ENCODE measurements at regions not wholly inside any gene's neighbourhood (a gene's known extent, or its start where the extent isn't known, plus 50 kb on each side); places are given as distances from the start of the nearest gene placed in this dataset.

DNA sequence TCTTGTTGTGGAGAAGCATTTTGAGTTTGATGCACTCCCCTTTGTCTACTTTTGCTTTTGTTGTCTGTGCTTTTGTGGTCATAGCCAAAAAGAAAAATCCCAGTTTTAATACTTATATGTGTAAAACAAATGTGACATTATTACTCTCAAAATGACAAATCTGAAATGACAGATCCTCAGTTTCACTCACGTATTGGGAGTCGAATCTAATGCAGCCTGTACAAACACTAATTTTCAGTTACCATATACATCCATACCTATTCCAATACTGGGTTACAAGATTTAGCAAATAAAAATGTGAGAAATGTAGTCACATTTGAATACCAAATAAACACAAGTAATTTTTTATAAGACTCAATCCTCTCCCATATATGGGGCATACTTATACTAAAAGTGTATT is 148.2 kb upstream of the ZNF516 start:
- TF ChIP-seq, protein P1, sequence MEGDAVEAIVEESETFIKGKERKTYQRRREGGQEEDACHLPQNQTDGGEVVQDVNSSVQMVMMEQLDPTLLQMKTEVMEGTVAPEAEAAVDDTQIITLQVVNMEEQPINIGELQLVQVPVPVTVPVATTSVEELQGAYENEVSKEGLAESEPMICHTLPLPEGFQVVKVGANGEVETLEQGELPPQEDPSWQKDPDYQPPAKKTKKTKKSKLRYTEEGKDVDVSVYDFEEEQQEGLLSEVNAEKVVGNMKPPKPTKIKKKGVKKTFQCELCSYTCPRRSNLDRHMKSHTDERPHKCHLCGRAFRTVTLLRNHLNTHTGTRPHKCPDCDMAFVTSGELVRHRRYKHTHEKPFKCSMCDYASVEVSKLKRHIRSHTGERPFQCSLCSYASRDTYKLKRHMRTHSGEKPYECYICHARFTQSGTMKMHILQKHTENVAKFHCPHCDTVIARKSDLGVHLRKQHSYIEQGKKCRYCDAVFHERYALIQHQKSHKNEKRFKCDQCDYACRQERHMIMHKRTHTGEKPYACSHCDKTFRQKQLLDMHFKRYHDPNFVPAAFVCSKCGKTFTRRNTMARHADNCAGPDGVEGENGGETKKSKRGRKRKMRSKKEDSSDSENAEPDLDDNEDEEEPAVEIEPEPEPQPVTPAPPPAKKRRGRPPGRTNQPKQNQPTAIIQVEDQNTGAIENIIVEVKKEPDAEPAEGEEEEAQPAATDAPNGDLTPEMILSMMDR (IDR thresholded peaks at IDR 0.05; ENCODE audit: extremely low read depth in 1 of 2, insufficient read depth in 1 of 2, low read depth in 1 of 2, low read length in 2 of 2), result no peak
- no peak for TF ChIP-seq POLR2A (IDR thresholded peaks at IDR 0.05; ENCODE audit: low read depth, low read length)
- no peak for TF ChIP-seq GATA2 (IDR thresholded peaks at IDR 0.05; ENCODE audit: insufficient read depth, insufficient read length, low read depth, low read length)
- no peak for TF ChIP-seq EZH2 (IDR thresholded peaks at IDR 0.05; ENCODE audit: borderline replicate concordance, low read depth, low read length, severe bottlenecking)
- TF ChIP-seq POLR2AphosphoS5 (IDR thresholded peaks at IDR 0.05; ENCODE audit: insufficient read depth, low read depth, low read length), result no peak
- TF ChIP-seq, protein P2, sequence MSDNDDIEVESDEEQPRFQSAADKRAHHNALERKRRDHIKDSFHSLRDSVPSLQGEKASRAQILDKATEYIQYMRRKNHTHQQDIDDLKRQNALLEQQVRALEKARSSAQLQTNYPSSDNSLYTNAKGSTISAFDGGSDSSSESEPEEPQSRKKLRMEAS (IDR thresholded peaks at IDR 0.05; ENCODE audit: insufficient read depth, insufficient read length), result no peak
- TF ChIP-seq MYC (IDR thresholded peaks at IDR 0.05; ENCODE audit: low read depth, low read length), result no peak
- no peak for TF ChIP-seq JUN (IDR thresholded peaks at IDR 0.05; ENCODE audit: borderline replicate concordance, insufficient read depth, insufficient read length, low read depth)
- TF ChIP-seq FOS (IDR thresholded peaks at IDR 0.05; ENCODE audit: borderline replicate concordance, insufficient read depth, low read length), result no peak
